SU-DHL-6 (cell line): ENCODE measurements at regions not wholly inside any gene's neighbourhood (a gene's known extent, or its start where the extent isn't known, plus 50 kb on each side); places are given as distances from the start of the nearest gene placed in this dataset.

ENCODE experiments used
- CTCF ChIP-seq: fragments of 200-600 bp; sonication (generic); IDR thresholded peaks from one replicate; pipeline ENCODE4 v1.5.1; 2017; ENCODE audit warnings: antibody characterized with exemption, mild to moderate bottlenecking, low read length, moderate library complexity; ENCODE audit not compliant: insufficient read depth, poor library complexity, severe bottlenecking
- EZH2phosphoT487 ChIP-seq: fragments of 200-600 bp; sonication (generic), shearing (Covaris generic); conservative IDR thresholded peaks from 2 replicates; pipeline ENCODE4 v1.6.1; 2018; ENCODE audit warnings: mild to moderate bottlenecking, antibody characterized with exemption, low read length, moderate library complexity, mixed read lengths

DNA sequence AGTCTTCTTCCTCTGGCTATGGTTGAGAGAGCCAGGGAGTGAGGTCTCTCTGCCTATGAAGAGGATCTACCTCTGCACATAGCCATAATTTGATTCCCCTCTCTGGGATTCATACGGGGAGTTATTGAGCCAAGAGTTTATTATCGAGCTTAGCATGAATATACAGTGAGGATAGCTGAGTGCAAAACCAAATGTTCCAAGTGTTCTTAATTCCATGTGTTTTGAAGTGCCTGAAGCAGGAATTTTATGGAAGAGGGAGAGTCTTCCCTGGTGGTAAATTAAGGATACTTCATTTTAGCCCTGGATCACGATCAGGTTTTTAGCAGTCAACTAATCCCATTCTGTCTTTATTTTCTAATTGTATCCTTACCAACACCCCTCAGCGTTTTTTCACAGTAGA lies 270.6 kb downstream of the C1D start:
- TF ChIP-seq CTCF (no peak), EZH2phosphoT487 (no peak)
